ENCODE measurements at regions not wholly inside any gene's neighbourhood (a gene's known extent, or its start where the extent isn't known, plus 50 kb on each side); places are given as distances from the start of the nearest gene placed in this dataset.

GRCh38 chr11:109347304-109347703 lies 74.7 kb upstream of the C11orf87 start:
- H3K36me3 ChIP-seq (ENCODE audit: control insufficient read depth, insufficient read depth, low read length): no peaks in the 10 kb centered on the region
- FAIRE-seq (no peak), DNase-seq (ENCODE audit: low read depth) (no peak)
- no peak for TF ChIP-seq CTCF (IDR thresholded peaks at IDR 0.05; ENCODE audit: insufficient read depth, low read length, severe bottlenecking)
- no peaks in the 10 kb centered on the region for H3K27me3 ChIP-seq (ENCODE audit: control insufficient read depth, insufficient read depth, low read length)
- H3K4me3 ChIP-seq (ENCODE audit: low read depth, low read length): no peak overlapping the region

GRCh38 chr11:109349276-109350080 lies 72.5 kb upstream of the C11orf87 start:
- FAIRE-seq (no peak), DNase-seq (ENCODE audit: low read depth) (no peak)
- TF ChIP-seq CTCF (IDR thresholded peaks at IDR 0.05; ENCODE audit: insufficient read depth, low read length, severe bottlenecking): no peak
- Histone ChIP-seq H3K27me3 (ENCODE audit: control insufficient read depth, insufficient read depth, low read length) (no peaks in the 10 kb centered on the region), H3K36me3 (ENCODE audit: control insufficient read depth, insufficient read depth, low read length) (no peaks in the 10 kb centered on the region), H3K4me3 (ENCODE audit: low read depth, low read length) (no peak overlapping the region)

DNA sequence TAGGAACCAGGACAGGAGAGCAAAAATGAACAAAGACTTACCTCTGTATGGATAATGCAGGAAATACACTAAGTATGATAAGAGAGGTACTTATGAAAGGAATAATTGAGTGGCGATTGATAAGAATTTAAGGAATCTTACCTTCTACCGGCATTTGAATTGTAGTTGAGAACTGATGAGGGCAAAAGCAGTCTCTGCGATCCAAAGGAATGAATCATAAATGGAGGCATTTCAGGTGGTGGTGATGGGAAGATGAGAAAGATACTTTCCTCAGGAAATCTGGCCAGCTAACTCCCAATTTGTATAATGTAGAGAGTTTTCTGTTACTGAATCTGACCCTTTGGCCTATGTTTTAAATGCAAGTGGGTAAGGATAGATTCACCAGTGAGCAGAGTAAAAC lies 71.9 kb upstream of the C11orf87 start:
- Histone ChIP-seq H3K4me3 (ENCODE audit: low read depth, low read length) (no peak overlapping the region), H3K27me3 (ENCODE audit: control insufficient read depth, insufficient read depth, low read length) (no peaks in the 10 kb centered on the region), H3K36me3 (ENCODE audit: control insufficient read depth, insufficient read depth, low read length) (no peaks in the 10 kb centered on the region)
- TF ChIP-seq CTCF (IDR thresholded peaks at IDR 0.05; ENCODE audit: insufficient read depth, low read length, severe bottlenecking): no peak
- DNase-seq (ENCODE audit: low read depth) (peak; percentile 35), FAIRE-seq (no peak)

DNA sequence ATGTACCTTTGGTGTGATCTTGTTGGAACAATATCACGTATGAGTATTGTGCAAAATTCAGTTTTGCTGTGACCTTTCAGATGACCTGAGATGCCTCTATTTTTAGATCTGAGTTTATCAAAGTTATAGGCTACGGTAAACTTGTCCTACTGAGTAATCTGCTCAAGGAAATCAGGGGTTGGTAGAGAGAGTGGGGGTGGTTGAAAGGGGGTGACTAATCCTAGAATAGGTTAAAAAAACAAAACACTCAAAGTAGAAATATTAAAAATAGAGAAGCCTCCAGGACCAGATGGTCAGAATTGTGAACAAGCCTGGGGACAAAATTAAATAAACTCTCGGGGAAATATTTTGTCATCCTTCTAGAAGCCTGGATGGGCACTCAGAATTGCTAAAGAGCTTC lies 59.9 kb upstream of the C11orf87 start:
- DNase-seq (ENCODE audit: low read depth): peak; percentile 21

GRCh38 chr11:109363682-109364081 lies 58.3 kb upstream of the C11orf87 start:
- H3K36me3 ChIP-seq (ENCODE audit: control insufficient read depth, insufficient read depth, low read length): no peaks in the 10 kb centered on the region
- no peak overlapping the region for H3K4me3 ChIP-seq (ENCODE audit: low read depth, low read length)
- no peak for FAIRE-seq
- no peak for DNase-seq (ENCODE audit: low read depth)
- H3K27me3 ChIP-seq (ENCODE audit: control insufficient read depth, insufficient read depth, low read length): no peaks in the 10 kb centered on the region
- no peak for TF ChIP-seq CTCF (IDR thresholded peaks at IDR 0.05; ENCODE audit: insufficient read depth, low read length, severe bottlenecking)

More for the DNA sequence above, 59.9 kb upstream of the C11orf87 start:
- Histone ChIP-seq H3K4me3 (ENCODE audit: low read depth, low read length) (no peak overlapping the region), H3K36me3 (ENCODE audit: control insufficient read depth, insufficient read depth, low read length) (no peaks in the 10 kb centered on the region), H3K27me3 (ENCODE audit: control insufficient read depth, insufficient read depth, low read length) (no peaks in the 10 kb centered on the region)
- FAIRE-seq: no peak
- TF ChIP-seq CTCF (IDR thresholded peaks at IDR 0.05; ENCODE audit: insufficient read depth, low read length, severe bottlenecking): no peak

GRCh38 chr11:109364851-109365250 lies 57.1 kb upstream of the C11orf87 start:
- DNase-seq (ENCODE audit: low read depth): no peak
- TF ChIP-seq CTCF (IDR thresholded peaks at IDR 0.05; ENCODE audit: insufficient read depth, low read length, severe bottlenecking): no peak
- FAIRE-seq: no peak
- no peak overlapping the region for H3K4me3 ChIP-seq (ENCODE audit: low read depth, low read length)
- no peaks in the 10 kb centered on the region for H3K36me3 ChIP-seq (ENCODE audit: control insufficient read depth, insufficient read depth, low read length)
- no peaks in the 10 kb centered on the region for H3K27me3 ChIP-seq (ENCODE audit: control insufficient read depth, insufficient read depth, low read length)
